ENCODE measurements at regions not wholly inside any gene's neighbourhood (a gene's known extent, or its start where the extent isn't known, plus 50 kb on each side); places are given as distances from the start of the nearest gene placed in this dataset.
"Not testable (repeated sequence)": the region's sequence is repeated elsewhere in the genome, so short reads cannot be mapped to it uniquely, and the experiment has no call there.

- Histone ChIP-seq H3K4me3 (no peak overlapping the region), H3K36me3 (ENCODE audit: low read depth) (no peaks in the 10 kb centered on the region), H3K9me3 (ENCODE audit: low read depth) (no peaks in the 10 kb centered on the region), H4K20me1 (ENCODE audit: insufficient read depth) (no peaks in the 10 kb centered on the region), H3F3A (ENCODE audit: insufficient read depth) (no peaks in the 10 kb centered on the region), H3K79me2 (ENCODE audit: insufficient read depth) (no peaks in the 10 kb centered on the region), H3K27me3 (replicated peaks; ENCODE audit: insufficient read depth) (no peaks in the 10 kb centered on the region), H3K9ac (no peak overlapping the region), H3K4me1 (ENCODE audit: insufficient read depth) (no peaks in the 10 kb centered on the region), H3K27ac (no peak overlapping the region), H3K4me2 (ENCODE audit: unreplicated experiment) (no peak overlapping the region), H3K9me2 (ENCODE audit: insufficient read depth) (no peaks in the 10 kb centered on the region), H2AFZ (no peak overlapping the region)
- TF ChIP-seq EZH2 (IDR thresholded peaks at IDR 0.05; ENCODE audit: insufficient read depth, poor library complexity, severe bottlenecking) (no peak), EZH2phosphoT487 (IDR thresholded peaks at IDR 0.05; ENCODE audit: insufficient read depth, low read depth) (no peak)
- 23 to 28% methylated on average over 2 of the region's 2 CpGs for WGBS, 2 experiments (ENCODE audit: low coverage in 1 of 2, low lambda C conversion rate in 2 of 2, missing lambda C conversion rate in 2 of 2)
- in situ Hi-C loops (cut with MboI) = no loop called here
- no peak for DNase-seq
These were observed 185.1 kb upstream of the ZNF804A start for GRCh38 chr2:184413221-184413620.

GRCh38 chr2:184413671-184414229, 184.6 kb upstream of the ZNF804A start:
- 36 to 38% methylated on average over 1 of the region's 1 CpG for WGBS, 2 experiments (ENCODE audit: low coverage in 1 of 2, low lambda C conversion rate in 2 of 2, missing lambda C conversion rate in 2 of 2)
- H3K4me3 ChIP-seq = no peak overlapping the region
- in situ Hi-C loops (cut with MboI) = no loop called here

GRCh38 chr2:184416146-184416913, 182.0 kb upstream of the ZNF804A start:
- Histone ChIP-seq H3K27ac (no peak overlapping the region), H3K4me1 (ENCODE audit: insufficient read depth) (no peaks in the 10 kb centered on the region), H3K9ac (no peak overlapping the region), H3K9me3 (ENCODE audit: low read depth) (no peaks in the 10 kb centered on the region), H3K27me3 (replicated peaks; ENCODE audit: insufficient read depth) (no peaks in the 10 kb centered on the region), H3K9me2 (ENCODE audit: insufficient read depth) (no peaks in the 10 kb centered on the region), H3K4me2 (ENCODE audit: unreplicated experiment) (no peak overlapping the region), H3K79me2 (ENCODE audit: insufficient read depth) (no peaks in the 10 kb centered on the region), H2AFZ (no peak overlapping the region), H3K4me3 (no peak overlapping the region), H3K36me3 (ENCODE audit: low read depth) (no peaks in the 10 kb centered on the region), H4K20me1 (ENCODE audit: insufficient read depth) (no peaks in the 10 kb centered on the region), H3F3A (ENCODE audit: insufficient read depth) (no peaks in the 10 kb centered on the region)
- WGBS, 2 experiments (ENCODE audit: low coverage in 1 of 2, low lambda C conversion rate in 2 of 2, missing lambda C conversion rate in 2 of 2) = 27 to 35% methylated on average over 6 of the region's 6 CpGs
- no peak for TF ChIP-seq EZH2 (IDR thresholded peaks at IDR 0.05; ENCODE audit: insufficient read depth, poor library complexity, severe bottlenecking)
- TF ChIP-seq EZH2phosphoT487 (IDR thresholded peaks at IDR 0.05; ENCODE audit: insufficient read depth, low read depth) = no peak
- DNase-seq = no peak
- in situ Hi-C loops (cut with MboI) = no loop called here

More at GRCh38 chr2:184413671-184414229, 184.6 kb upstream of the ZNF804A start:
- H3K27me3 ChIP-seq (replicated peaks; ENCODE audit: insufficient read depth) = no peaks in the 10 kb centered on the region
- DNase-seq = no peak
- H3K4me1 ChIP-seq (ENCODE audit: insufficient read depth) = no peaks in the 10 kb centered on the region
- no peak overlapping the region for H3K4me2 ChIP-seq (ENCODE audit: unreplicated experiment)
- no peaks in the 10 kb centered on the region for H3K36me3 ChIP-seq (ENCODE audit: low read depth)
- H3F3A ChIP-seq (ENCODE audit: insufficient read depth) = no peaks in the 10 kb centered on the region
- H3K79me2 ChIP-seq (ENCODE audit: insufficient read depth) = no peaks in the 10 kb centered on the region
- no peaks in the 10 kb centered on the region for H3K9me3 ChIP-seq (ENCODE audit: low read depth)
- no peak overlapping the region for H3K27ac ChIP-seq
- TF ChIP-seq EZH2 (IDR thresholded peaks at IDR 0.05; ENCODE audit: insufficient read depth, poor library complexity, severe bottlenecking) (no peak), EZH2phosphoT487 (IDR thresholded peaks at IDR 0.05; ENCODE audit: insufficient read depth, low read depth) (no peak)
- H2AFZ ChIP-seq = no peak overlapping the region
- H4K20me1 ChIP-seq (ENCODE audit: insufficient read depth) = no peaks in the 10 kb centered on the region
- H3K9ac ChIP-seq = no peak overlapping the region
- no peaks in the 10 kb centered on the region for H3K9me2 ChIP-seq (ENCODE audit: insufficient read depth)

- Histone ChIP-seq H3K4me3 (no peak overlapping the region), H3F3A (ENCODE audit: insufficient read depth) (no peaks in the 10 kb centered on the region), H4K20me1 (ENCODE audit: insufficient read depth) (no peaks in the 10 kb centered on the region), H3K9me3 (ENCODE audit: low read depth) (no peaks in the 10 kb centered on the region), H3K9me2 (ENCODE audit: insufficient read depth) (no peaks in the 10 kb centered on the region), H3K4me2 (ENCODE audit: unreplicated experiment) (no peak overlapping the region), H3K9ac (no peak overlapping the region), H2AFZ (no peak overlapping the region), H3K27ac (no peak overlapping the region), H3K79me2 (ENCODE audit: insufficient read depth) (no peaks in the 10 kb centered on the region), H3K36me3 (ENCODE audit: low read depth) (no peaks in the 10 kb centered on the region), H3K27me3 (replicated peaks; ENCODE audit: insufficient read depth) (no peaks in the 10 kb centered on the region), H3K4me1 (ENCODE audit: insufficient read depth) (no peaks in the 10 kb centered on the region)
- DNase-seq = no peak
- in situ Hi-C loops (cut with MboI) = no loop called here
- TF ChIP-seq EZH2phosphoT487 (IDR thresholded peaks at IDR 0.05; ENCODE audit: insufficient read depth, low read depth) (no peak), EZH2 (IDR thresholded peaks at IDR 0.05; ENCODE audit: insufficient read depth, poor library complexity, severe bottlenecking) (no peak)
- WGBS, 2 experiments (ENCODE audit: low coverage in 1 of 2, low lambda C conversion rate in 2 of 2, missing lambda C conversion rate in 2 of 2) = 2 to 4% methylated on average over 2 of the region's 2 CpGs
These were observed 178.6 kb upstream of the ZNF804A start for GRCh38 chr2:184419744-184420143.

- H3K9me3 ChIP-seq (ENCODE audit: low read depth); H3K9me2 ChIP-seq (ENCODE audit: insufficient read depth); H3K4me2 ChIP-seq (ENCODE audit: unreplicated experiment); H3F3A ChIP-seq (ENCODE audit: insufficient read depth); H3K79me2 ChIP-seq (ENCODE audit: insufficient read depth); H4K20me1 ChIP-seq (ENCODE audit: insufficient read depth); H3K27ac ChIP-seq; H3K4me1 ChIP-seq (ENCODE audit: insufficient read depth); in situ Hi-C loops (cut with MboI); H3K9ac ChIP-seq; DNase-seq; H3K4me3 ChIP-seq; H3K27me3 ChIP-seq (replicated peaks; ENCODE audit: insufficient read depth); H3K36me3 ChIP-seq (ENCODE audit: low read depth); H2AFZ ChIP-seq: not testable (repeated sequence)
- 26 to 35% methylated on average over 9 to 11 of the region's 11 CpGs for WGBS, 2 experiments (ENCODE audit: low coverage in 1 of 2, low lambda C conversion rate in 2 of 2, missing lambda C conversion rate in 2 of 2)
These were observed 176.9 kb upstream of the ZNF804A start for GRCh38 chr2:184421456-184421855.

Measured in GM23248 (cell line).